Peyer's patch (tissue), 4 donors: ENCODE measurements at regions not wholly inside any gene's neighbourhood (a gene's known extent, or its start where the extent isn't known, plus 50 kb on each side); places are given as distances from the start of the nearest gene placed in this dataset.

ENCODE experiments used
- CTCF ChIP-seq, 6 experiments: fragments of 450-650 bp in 4 of 6; fragments of 200-600 bp in 2 of 6; sonication (generic) in 1 of 6; IDR thresholded peaks; one replicate each; pipeline ENCODE4 v1.5.1; 2017 to 2019; ENCODE audit warnings: antibody characterized with exemption in 6 of 6, mild to moderate bottlenecking in 3 of 6, moderate library complexity in 1 of 6
- POLR2A ChIP-seq, 2 donors: fragments of 450-650 bp; IDR thresholded peaks; one replicate each; pipeline ENCODE4 v1.5.1; 2017; ENCODE audit warnings: antibody characterized with exemption in 2 of 2, mild to moderate bottlenecking in 2 of 2, moderate library complexity in 2 of 2

GRCh38 chr10:20601941-20602461 lies 295.1 kb downstream of the NEBL start:
- TF ChIP-seq CTCF (IDR thresholded peaks at IDR 0.05) (no peak), POLR2A (IDR thresholded peaks at IDR 0.05) (no peak)
